Thyroid gland (tissue), 4 donors: ENCODE measurements at regions not wholly inside any gene's neighbourhood (a gene's known extent, or its start where the extent isn't known, plus 50 kb on each side); places are given as distances from the start of the nearest gene placed in this dataset.

ENCODE experiments used
- DNase-seq, 2 donors: peaks; one replicate each; pipeline ENCODE4 v3.0.0-alpha.2; 2019
- H3K27ac ChIP-seq, 3 donors: fragments of 200-600 bp; sonication (generic); 1 replicate in 2 of 3; 2 replicates in 1 of 3; pipeline ENCODE4 v1.5.1; 2016 to 2019; ENCODE audit warnings: mild to moderate bottlenecking in 1 of 3, moderate library complexity in 1 of 3
- H3K27me3 ChIP-seq: fragments of 200-600 bp; sonication (generic); one replicate; pipeline ENCODE4 v1.5.1; 2019
- H3K36me3 ChIP-seq, 2 donors: fragments of 200-600 bp; sonication (generic); one replicate each; pipeline ENCODE4 v1.5.1; 2016 to 2019
- H3K4me1 ChIP-seq, 2 donors: fragments of 200-600 bp; sonication (generic); one replicate each; pipeline ENCODE4 v1.5.1; 2017 to 2019
- H3K4me3 ChIP-seq, 3 donors: fragments of 200-600 bp; sonication (generic); replicated peaks in 1 of 3; 1 replicate in 2 of 3; 2 replicates in 1 of 3; pipeline ENCODE4 v1.5.1; 2016; ENCODE audit warnings: mild to moderate bottlenecking in 1 of 3
- H3K9me3 ChIP-seq: fragments of 200-600 bp; sonication (generic); one replicate; pipeline ENCODE4 v1.5.1; 2017
- POLR2A ChIP-seq, 2 donors: fragments of 450-650 bp; IDR thresholded peaks; one replicate each; pipeline ENCODE4 v1.6.1; 2017; ENCODE audit warnings: antibody characterized with exemption in 2 of 2, mild to moderate bottlenecking in 2 of 2, moderate library complexity in 1 of 2
- WGBS, 2 donors: methylation state at CpG; one replicate each; pipeline ENCODE4 v1.1.5; 2017; 5-methylcytosine and 5-hydroxymethylcytosine counted together
- intact Hi-C: fragments of 100-400 bp; cut with DNase I; formaldehyde crosslinking; loops from one replicate; pipeline ENCODE4 v1.15.1; 2023
- TF ChIP-seq, protein P1 (sequence below), 6 experiments: fragments of 200-600 bp in 3 of 6; fragments of 450-650 bp in 3 of 6; sonication (generic) in 3 of 6; IDR thresholded peaks; one replicate each; pipeline ENCODE4 v1.5.1; 2016 to 2019; ENCODE audit warnings: antibody characterized with exemption in 6 of 6, mild to moderate bottlenecking in 2 of 6, inconsistent platforms in 1 of 6, moderate library complexity in 1 of 6

DNA sequence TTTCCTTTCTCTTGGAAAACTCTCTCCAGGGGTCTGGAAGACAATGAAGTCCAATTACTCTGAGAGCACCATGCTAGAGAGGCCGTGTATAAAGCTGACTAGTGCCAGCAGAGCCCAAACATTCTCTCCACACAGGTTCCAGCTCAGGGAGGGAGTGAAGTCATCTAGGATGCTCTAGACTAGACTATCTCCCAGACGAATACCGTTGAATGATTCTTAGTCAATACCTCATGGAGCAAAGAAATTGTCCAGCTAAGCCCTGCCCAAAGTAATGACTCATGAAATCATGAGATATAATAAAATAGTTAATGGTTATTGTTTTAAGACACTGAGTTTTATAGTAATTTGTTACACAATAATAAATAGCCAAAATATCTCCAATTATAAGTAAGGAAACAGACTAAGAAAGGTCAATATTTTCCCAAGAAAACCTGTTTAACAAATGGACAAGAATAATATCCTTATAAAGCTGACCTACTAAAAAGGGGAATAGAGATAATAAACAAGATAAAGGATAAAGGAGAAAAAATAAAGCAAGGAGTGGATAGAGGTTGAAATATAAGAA, 163.9 kb upstream of the LRRC7 start:
- Histone ChIP-seq H3K27ac (no peak overlapping the region), H3K36me3 (no peaks in the 10 kb centered on the region), H3K4me1 (no peaks in the 10 kb centered on the region), H3K9me3 (no peaks in the 10 kb centered on the region), H3K27me3 (no peaks in the 10 kb centered on the region), H3K4me3 (no peak overlapping the region)
- no peak for TF ChIP-seq POLR2A (IDR thresholded peaks at IDR 0.05)
- TF ChIP-seq, protein P1, sequence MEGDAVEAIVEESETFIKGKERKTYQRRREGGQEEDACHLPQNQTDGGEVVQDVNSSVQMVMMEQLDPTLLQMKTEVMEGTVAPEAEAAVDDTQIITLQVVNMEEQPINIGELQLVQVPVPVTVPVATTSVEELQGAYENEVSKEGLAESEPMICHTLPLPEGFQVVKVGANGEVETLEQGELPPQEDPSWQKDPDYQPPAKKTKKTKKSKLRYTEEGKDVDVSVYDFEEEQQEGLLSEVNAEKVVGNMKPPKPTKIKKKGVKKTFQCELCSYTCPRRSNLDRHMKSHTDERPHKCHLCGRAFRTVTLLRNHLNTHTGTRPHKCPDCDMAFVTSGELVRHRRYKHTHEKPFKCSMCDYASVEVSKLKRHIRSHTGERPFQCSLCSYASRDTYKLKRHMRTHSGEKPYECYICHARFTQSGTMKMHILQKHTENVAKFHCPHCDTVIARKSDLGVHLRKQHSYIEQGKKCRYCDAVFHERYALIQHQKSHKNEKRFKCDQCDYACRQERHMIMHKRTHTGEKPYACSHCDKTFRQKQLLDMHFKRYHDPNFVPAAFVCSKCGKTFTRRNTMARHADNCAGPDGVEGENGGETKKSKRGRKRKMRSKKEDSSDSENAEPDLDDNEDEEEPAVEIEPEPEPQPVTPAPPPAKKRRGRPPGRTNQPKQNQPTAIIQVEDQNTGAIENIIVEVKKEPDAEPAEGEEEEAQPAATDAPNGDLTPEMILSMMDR (IDR thresholded peaks at IDR 0.05) = no peak
- intact Hi-C loops = no loop called here
- WGBS, 2 donors = 78% methylated on average over 3 of the region's 3 CpGs
- no peak for DNase-seq

DNA sequence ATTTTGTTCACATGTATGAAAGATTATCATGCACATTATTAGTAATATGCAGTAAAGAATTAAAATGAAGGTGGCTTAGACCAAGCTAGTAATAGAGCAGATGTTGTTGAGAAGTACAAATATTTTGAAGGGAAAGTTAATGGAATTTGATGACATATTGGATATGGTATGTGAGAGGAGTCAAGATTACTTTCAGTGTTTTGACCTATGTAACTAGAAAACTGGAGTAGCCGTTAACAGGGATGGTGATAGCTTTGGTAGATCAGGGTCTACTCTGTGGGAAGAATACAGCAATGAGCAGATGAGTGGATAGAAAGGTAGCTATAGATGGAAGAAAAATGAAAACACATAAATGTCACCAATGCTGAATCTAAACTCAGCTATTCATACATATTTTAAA, 163.2 kb upstream of the LRRC7 start:
- Histone ChIP-seq H3K4me3 (no peak overlapping the region), H3K36me3 (no peaks in the 10 kb centered on the region), H3K27me3 (no peaks in the 10 kb centered on the region), H3K4me1 (no peaks in the 10 kb centered on the region), H3K9me3 (no peaks in the 10 kb centered on the region), H3K27ac (no peak overlapping the region)
- no peak for DNase-seq
- no peak for TF ChIP-seq POLR2A (IDR thresholded peaks at IDR 0.05)
- TF ChIP-seq, protein P1 (IDR thresholded peaks at IDR 0.05) = no peak
- WGBS, 2 donors = 82 to 89% methylated on average over 1 of the region's 1 CpG
- intact Hi-C loops = no loop called here

DNA sequence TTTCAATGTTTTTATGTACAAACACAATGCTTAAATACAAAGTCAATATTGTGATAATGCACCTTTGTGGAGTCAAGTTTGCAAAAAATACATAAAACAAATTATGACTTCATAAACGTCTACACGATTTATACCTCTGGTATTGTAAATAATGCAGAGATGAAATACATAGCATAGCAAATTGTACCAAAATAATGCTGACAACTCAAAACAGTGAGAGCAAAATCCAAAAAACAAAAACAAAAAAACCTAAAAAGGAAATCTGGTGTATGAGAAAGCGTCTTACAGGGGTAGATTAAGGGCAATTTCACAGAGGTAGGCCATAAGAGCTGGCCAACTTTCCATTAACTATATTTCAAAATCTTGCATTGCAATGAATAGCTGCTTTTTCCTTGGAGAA, 161.5 kb upstream of the LRRC7 start:
- Histone ChIP-seq H3K27ac (no peak overlapping the region), H3K9me3 (no peaks in the 10 kb centered on the region), H3K4me1 (no peaks in the 10 kb centered on the region), H3K4me3 (no peak overlapping the region), H3K36me3 (no peaks in the 10 kb centered on the region), H3K27me3 (no peaks in the 10 kb centered on the region)
- WGBS, 2 donors = 93 to 97% methylated on average over 3 of the region's 3 CpGs
- TF ChIP-seq, protein P1 (IDR thresholded peaks at IDR 0.05) = no peak
- no peak for TF ChIP-seq POLR2A (IDR thresholded peaks at IDR 0.05)
- intact Hi-C loops = no loop called here
- DNase-seq = no peak

DNA sequence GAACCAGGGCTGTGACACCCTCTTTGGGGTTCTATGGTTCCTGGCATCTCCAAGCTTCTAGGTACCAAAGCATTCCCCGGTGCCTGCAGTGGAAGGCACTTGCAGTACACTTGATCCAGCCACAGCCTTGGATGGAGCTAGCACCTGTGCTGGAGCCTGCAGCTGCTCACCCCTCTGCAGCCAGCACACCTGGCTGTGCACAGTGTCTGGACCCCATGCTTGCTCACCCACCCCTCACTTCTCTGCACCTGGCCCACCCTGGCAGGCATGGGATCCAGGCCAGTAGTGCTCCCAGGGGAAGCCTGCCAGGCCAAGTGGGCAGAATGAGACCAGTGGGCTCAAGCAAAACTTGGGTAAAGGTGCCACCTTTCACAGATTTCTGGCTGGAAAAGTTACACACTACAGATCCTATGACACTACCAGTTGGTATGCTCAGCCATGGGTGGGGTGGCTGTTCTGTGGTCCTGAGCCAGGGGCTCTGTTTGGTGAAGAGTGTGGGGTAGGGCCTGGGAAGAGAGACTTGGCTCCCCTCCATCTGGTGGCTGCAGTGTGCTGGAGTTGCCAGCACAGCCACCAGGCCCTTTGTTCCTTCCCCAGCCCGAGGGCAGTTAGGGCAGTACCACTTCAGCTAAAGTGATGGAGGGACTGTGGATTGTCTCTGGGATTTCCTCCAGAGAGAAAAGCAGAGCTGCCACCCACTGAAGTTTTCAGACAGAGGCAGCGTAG, 157.8 kb upstream of the LRRC7 start:
- H3K4me1 ChIP-seq = no peaks in the 10 kb centered on the region
- WGBS, 2 donors = 63 to 92% methylated on average over 2 to 3 of the region's 3 CpGs
- H3K9me3 ChIP-seq = no peaks in the 10 kb centered on the region
- H3K27me3 ChIP-seq = no peaks in the 10 kb centered on the region
- TF ChIP-seq, protein P1 (IDR thresholded peaks at IDR 0.05) = no peak
- no peak for TF ChIP-seq POLR2A (IDR thresholded peaks at IDR 0.05)
- H3K36me3 ChIP-seq = no peaks in the 10 kb centered on the region
- DNase-seq = no peak
- no peak overlapping the region for H3K27ac ChIP-seq
- intact Hi-C loops = no loop called here
- H3K4me3 ChIP-seq = no peak overlapping the region

DNA sequence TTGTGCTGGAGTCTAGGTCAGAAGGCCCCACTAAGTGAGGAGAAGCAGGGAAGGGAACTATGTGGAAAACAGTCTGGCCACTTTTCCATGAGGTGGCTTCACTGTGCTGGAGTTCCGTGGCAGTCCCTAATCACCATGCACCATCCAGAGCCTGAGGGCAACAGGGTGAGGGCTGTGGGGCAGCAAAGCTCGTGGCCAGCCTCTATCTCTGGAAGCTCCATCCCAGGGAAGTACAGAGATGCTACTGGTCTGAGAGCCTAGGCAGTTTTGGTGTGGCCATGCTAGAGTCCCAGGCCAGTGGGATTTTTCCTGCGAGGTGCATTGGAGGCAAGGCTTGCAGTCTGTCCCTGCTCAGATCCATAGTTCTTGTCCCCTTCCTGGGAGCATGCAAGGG, 157.3 kb upstream of the LRRC7 start:
- DNase-seq = no peak
- TF ChIP-seq, protein P1 (IDR thresholded peaks at IDR 0.05) = no peak
- TF ChIP-seq POLR2A (IDR thresholded peaks at IDR 0.05) = no peak
- intact Hi-C loops = no loop called here
- Histone ChIP-seq H3K4me1 (no peaks in the 10 kb centered on the region), H3K36me3 (no peaks in the 10 kb centered on the region), H3K4me3 (no peak overlapping the region), H3K9me3 (no peaks in the 10 kb centered on the region), H3K27ac (no peak overlapping the region), H3K27me3 (no peaks in the 10 kb centered on the region)
- 93 to 95% methylated on average over 2 to 3 of the region's 3 CpGs for WGBS, 2 donors
